Fibroblast of lung (primary cell): ENCODE measurements at regions not wholly inside any gene's neighbourhood (a gene's known extent, or its start where the extent isn't known, plus 50 kb on each side); places are given as distances from the start of the nearest gene placed in this dataset.

ENCODE experiments used
- DNase-seq, 2 donors: peaks; one replicate each; pipeline versions ENCODE4 v3.0.0 to v3.0.0-alpha.2; 2010; ENCODE audit warnings: low read depth in 2 of 2
- H2AFZ ChIP-seq: 2 replicates; pipeline ENCODE4 v1.5.1; 2012; ENCODE audit warnings: low read length, control low read depth, inconsistent platforms
- H3K27ac ChIP-seq: 2 replicates; pipeline ENCODE4 v1.5.1; 2011; ENCODE audit warnings: low read length, control low read depth; ENCODE audit not compliant: insufficient read depth
- H3K27me3 ChIP-seq: 2 replicates; pipeline ENCODE4 v1.5.1; 2011; ENCODE audit warnings: mild to moderate bottlenecking, low read length; ENCODE audit not compliant: control insufficient read depth, insufficient read depth
- H3K36me3 ChIP-seq: 2 replicates; pipeline ENCODE4 v1.5.1; 2011; ENCODE audit warnings: low read length; ENCODE audit not compliant: control insufficient read depth, insufficient read depth
- H3K4me1 ChIP-seq: 2 replicates; pipeline ENCODE4 v1.5.1; 2011; ENCODE audit warnings: low read length; ENCODE audit not compliant: control insufficient read depth, insufficient read depth; ENCODE audit errors: extremely low read depth
- H3K4me2 ChIP-seq: 2 replicates; pipeline ENCODE4 v1.5.1; 2011; ENCODE audit warnings: low read length, control low read depth; ENCODE audit not compliant: insufficient read depth; ENCODE audit errors: extremely low read depth
- H3K4me3 ChIP-seq, 4 experiments: fragments of 200-600 bp in 1 of 4; sonication (generic) in 1 of 4; replicated peaks in 1 of 4; 2 replicates each; pipeline ENCODE4 v1.5.1; 2011 to 2016; ENCODE audit warnings: low read length in 4 of 4, low read depth in 3 of 4, mild to moderate bottlenecking in 3 of 4, control low read depth in 2 of 4, inconsistent platforms in 1 of 4, mixed read lengths in 1 of 4; ENCODE audit not compliant: insufficient read depth in 1 of 4; ENCODE audit errors: control extremely low read depth in 1 of 4
- H3K79me2 ChIP-seq: 2 replicates; pipeline ENCODE4 v1.5.1; 2012; ENCODE audit warnings: mild to moderate bottlenecking, low read length, inconsistent platforms; ENCODE audit not compliant: control insufficient read depth, insufficient read depth
- H3K9ac ChIP-seq: 2 replicates; pipeline ENCODE4 v1.5.1; 2011; ENCODE audit warnings: mild to moderate bottlenecking, low read length, control low read depth; ENCODE audit not compliant: insufficient read depth
- H3K9me3 ChIP-seq: 2 replicates; pipeline ENCODE4 v1.5.1; 2012; ENCODE audit warnings: low read depth, low read length; ENCODE audit not compliant: control insufficient read depth, insufficient read depth
- H4K20me1 ChIP-seq: 2 replicates; pipeline ENCODE4 v1.5.1; 2011; ENCODE audit warnings: low read length; ENCODE audit not compliant: control insufficient read depth, insufficient read depth; ENCODE audit errors: extremely low read depth
- CTCF ChIP-seq, 2 donors: IDR thresholded peaks in 1 of 2; conservative IDR thresholded peaks in 1 of 2; 1 replicate in 1 of 2; 2 replicates in 1 of 2; pipeline ENCODE4 v1.5.1; 2011 to 2012; ENCODE audit warnings: low read length in 2 of 2, control low read depth in 1 of 2, inconsistent platforms in 1 of 2, low read depth in 1 of 2, mild to moderate bottlenecking in 1 of 2
- EZH2 ChIP-seq: IDR thresholded peaks from 2 replicates; pipeline ENCODE4 v1.5.1; 2012; ENCODE audit warnings: low read length, control low read depth, mild to moderate bottlenecking; ENCODE audit errors: missing control alignments

GRCh38 chr7:53603461-53603860 lies 568.0 kb downstream of the POM121L12 start:
- Histone ChIP-seq H2AFZ (no peak overlapping the region), H3K4me2 (no peak overlapping the region), H3K36me3 (no peaks in the 10 kb centered on the region), H3K79me2 (no peaks in the 10 kb centered on the region), H3K9ac (no peak overlapping the region), H3K4me1 (no peaks in the 10 kb centered on the region), H3K27me3 (no peaks in the 10 kb centered on the region), H3K27ac (no peak overlapping the region), H3K9me3 (no peaks in the 10 kb centered on the region), H4K20me1 (no peaks in the 10 kb centered on the region), H3K4me3 (no peak overlapping the region)
- DNase-seq = no peak
- TF ChIP-seq CTCF (conservative IDR thresholded peaks at IDR 0.05 in 1 of 2, IDR thresholded peaks at IDR 0.05 in 1 of 2; ENCODE audit: low read depth in 1 of 2, low read length in 2 of 2) (no peak), EZH2 (no peak)

GRCh38 chr7:53604201-53604600 lies 568.8 kb downstream of the POM121L12 start:
- no peak overlapping the region for H3K4me2 ChIP-seq
- H3K4me3 ChIP-seq = no peak overlapping the region
- H3K79me2 ChIP-seq = no peaks in the 10 kb centered on the region
- TF ChIP-seq EZH2 (no peak), CTCF (conservative IDR thresholded peaks at IDR 0.05 in 1 of 2, IDR thresholded peaks at IDR 0.05 in 1 of 2; ENCODE audit: low read depth in 1 of 2, low read length in 2 of 2) (no peak)
- no peaks in the 10 kb centered on the region for H3K9me3 ChIP-seq
- no peaks in the 10 kb centered on the region for H3K36me3 ChIP-seq
- no peak overlapping the region for H2AFZ ChIP-seq
- no peak overlapping the region for H3K9ac ChIP-seq
- H3K27me3 ChIP-seq = no peaks in the 10 kb centered on the region
- no peaks in the 10 kb centered on the region for H4K20me1 ChIP-seq
- no peaks in the 10 kb centered on the region for H3K4me1 ChIP-seq
- H3K27ac ChIP-seq = no peak overlapping the region
- peak in 1 of 2 donors; percentile 2 for DNase-seq

- no peaks in the 10 kb centered on the region for H3K27me3 ChIP-seq
- H3K4me2 ChIP-seq = no peak overlapping the region
- H3K9me3 ChIP-seq = no peaks in the 10 kb centered on the region
- no peak overlapping the region for H3K4me3 ChIP-seq
- H3K36me3 ChIP-seq = no peaks in the 10 kb centered on the region
- no peaks in the 10 kb centered on the region for H3K79me2 ChIP-seq
- H3K9ac ChIP-seq = no peak overlapping the region
- no peak for DNase-seq
- TF ChIP-seq EZH2 (no peak), CTCF (conservative IDR thresholded peaks at IDR 0.05 in 1 of 2, IDR thresholded peaks at IDR 0.05 in 1 of 2; ENCODE audit: low read depth in 1 of 2, low read length in 2 of 2) (no peak)
- no peak overlapping the region for H3K27ac ChIP-seq
- no peaks in the 10 kb centered on the region for H4K20me1 ChIP-seq
- no peak overlapping the region for H2AFZ ChIP-seq
- H3K4me1 ChIP-seq = no peaks in the 10 kb centered on the region
Observed at GRCh38 chr7:53607961-53608360, 572.5 kb downstream of the POM121L12 start.
